GM12878 (cell line): ENCODE measurements at regions not wholly inside any gene's neighbourhood (a gene's known extent, or its start where the extent isn't known, plus 50 kb on each side); places are given as distances from the start of the nearest gene placed in this dataset.

ENCODE experiments used
- CEBPB ChIP-seq, 2 experiments: fragments of 150-350 bp in 1 of 2; IDR thresholded peaks; 2 replicates each; pipeline ENCODE4 v1.6.1; 2012 to 2014; ENCODE audit warnings: low read depth in 2 of 2, low read length in 2 of 2, borderline replicate concordance in 1 of 2, inconsistent platforms in 1 of 2
- SMARCA5 ChIP-seq: fragments of 450-650 bp; IDR thresholded peaks from 2 replicates; pipeline ENCODE4 v1.6.1; 2017; ENCODE audit warnings: mild to moderate bottlenecking
- TF ChIP-seq, protein P1 (sequence below): IDR thresholded peaks from 2 replicates; pipeline ENCODE4 v1.6.1; 2012; ENCODE audit warnings: low read length, inconsistent platforms

DNA sequence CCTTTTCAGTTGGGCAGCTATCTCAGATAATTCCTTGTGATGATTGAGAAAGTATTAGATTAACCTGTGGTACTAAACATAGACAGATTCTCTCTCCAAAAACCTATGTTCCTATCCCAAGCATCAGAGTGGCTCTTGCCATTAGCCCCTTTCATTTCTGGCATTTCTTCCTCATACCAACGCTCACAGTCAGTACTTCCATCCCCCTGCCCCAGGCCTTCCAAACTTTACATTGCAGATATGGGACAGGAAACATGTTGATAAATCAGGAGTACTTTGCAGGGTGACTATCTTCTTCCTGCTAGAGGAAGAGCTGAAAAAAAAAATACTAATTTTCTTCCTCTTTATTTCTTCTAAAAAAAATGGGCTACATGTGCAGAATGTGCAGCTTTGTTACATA is 442.6 kb upstream of the RGMB start:
- no peak for TF ChIP-seq CEBPB (IDR thresholded peaks at IDR 0.05; ENCODE audit: borderline replicate concordance in 1 of 2, low read depth in 2 of 2, low read length in 2 of 2)
- TF ChIP-seq SMARCA5: no peak
- TF ChIP-seq, protein P1, sequence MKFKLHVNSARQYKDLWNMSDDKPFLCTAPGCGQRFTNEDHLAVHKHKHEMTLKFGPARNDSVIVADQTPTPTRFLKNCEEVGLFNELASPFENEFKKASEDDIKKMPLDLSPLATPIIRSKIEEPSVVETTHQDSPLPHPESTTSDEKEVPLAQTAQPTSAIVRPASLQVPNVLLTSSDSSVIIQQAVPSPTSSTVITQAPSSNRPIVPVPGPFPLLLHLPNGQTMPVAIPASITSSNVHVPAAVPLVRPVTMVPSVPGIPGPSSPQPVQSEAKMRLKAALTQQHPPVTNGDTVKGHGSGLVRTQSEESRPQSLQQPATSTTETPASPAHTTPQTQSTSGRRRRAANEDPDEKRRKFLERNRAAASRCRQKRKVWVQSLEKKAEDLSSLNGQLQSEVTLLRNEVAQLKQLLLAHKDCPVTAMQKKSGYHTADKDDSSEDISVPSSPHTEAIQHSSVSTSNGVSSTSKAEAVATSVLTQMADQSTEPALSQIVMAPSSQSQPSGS: no peak
